Cardiac muscle cell (in vitro differentiated cells and primary cell): ENCODE measurements at regions not wholly inside any gene's neighbourhood (a gene's known extent, or its start where the extent isn't known, plus 50 kb on each side); places are given as distances from the start of the nearest gene placed in this dataset.

Experiments
- DNase-seq, 2 donors: peaks; one replicate each; pipeline versions ENCODE4 v3.0.0 to v3.0.0-alpha.2; 2010 to 2017; ENCODE audit warnings: low read depth in 1 of 2, low spot score in 1 of 2
- H3K27ac ChIP-seq: fragments of 200-600 bp; sonication (generic); 2 replicates; pipeline ENCODE4 v1.5.1; 2016
- H3K27me3 ChIP-seq: fragments of 200-600 bp; sonication (generic); 2 replicates; pipeline ENCODE4 v1.6.0; 2016; ENCODE audit warnings: control low read depth
- H3K36me3 ChIP-seq: fragments of 200-600 bp; sonication (generic); 2 replicates; pipeline ENCODE4 v1.5.1; 2016; ENCODE audit warnings: control low read depth
- H3K4me1 ChIP-seq: fragments of 200-600 bp; sonication (generic); 2 replicates; pipeline ENCODE4 v1.8.1; 2017; ENCODE audit warnings: low read depth, mild to moderate bottlenecking, mixed run types
- H3K4me3 ChIP-seq: fragments of 200-600 bp; sonication (generic); 2 replicates; pipeline ENCODE4 v1.5.1; 2016; ENCODE audit warnings: mild to moderate bottlenecking
- H3K9me3 ChIP-seq: fragments of 200-600 bp; sonication (generic); 2 replicates; pipeline ENCODE4 v1.5.1; 2017; ENCODE audit warnings: low read depth, mild to moderate bottlenecking, control low read depth
- CTCF ChIP-seq: IDR thresholded peaks from 2 replicates; pipeline ENCODE4 v1.5.1; 2012; ENCODE audit warnings: low read depth, mild to moderate bottlenecking, low read length

DNA sequence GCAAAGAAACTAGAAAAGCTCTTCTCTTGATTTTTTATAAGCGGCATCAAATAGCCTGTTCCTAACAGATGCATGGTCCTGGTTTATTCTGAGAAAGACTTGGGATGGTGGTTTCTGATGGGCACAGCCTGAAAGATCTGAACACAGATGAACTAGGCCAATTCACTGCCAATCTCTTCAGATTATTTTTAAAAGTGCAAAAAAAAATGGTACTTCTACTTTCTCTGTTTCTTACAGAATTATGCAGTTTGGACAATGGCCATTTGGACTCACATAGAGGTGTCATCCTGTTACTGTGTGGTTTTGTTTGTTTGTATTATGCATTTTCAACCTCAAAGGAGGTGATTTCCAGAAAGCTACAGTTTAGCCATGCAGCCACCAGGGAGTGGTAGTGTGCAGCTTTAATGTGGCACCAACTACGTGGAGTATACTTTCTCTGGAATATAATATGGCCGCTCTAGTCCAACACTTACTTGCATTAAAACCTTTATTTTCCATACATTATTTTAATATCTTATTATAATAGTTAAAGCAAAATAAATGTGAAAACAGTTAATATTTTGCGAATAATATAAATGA lies 469.8 kb upstream of the KIRREL3 start:
- Histone ChIP-seq H3K27ac (no peak overlapping the region), H3K27me3 (no peaks in the 10 kb centered on the region), H3K9me3 (no peaks in the 10 kb centered on the region), H3K4me1 (no peaks in the 10 kb centered on the region), H3K4me3 (no peak overlapping the region), H3K36me3 (no peaks in the 10 kb centered on the region)
- peak in 1 of 2 donors; percentile 39 for DNase-seq
- no peak for TF ChIP-seq CTCF

DNA sequence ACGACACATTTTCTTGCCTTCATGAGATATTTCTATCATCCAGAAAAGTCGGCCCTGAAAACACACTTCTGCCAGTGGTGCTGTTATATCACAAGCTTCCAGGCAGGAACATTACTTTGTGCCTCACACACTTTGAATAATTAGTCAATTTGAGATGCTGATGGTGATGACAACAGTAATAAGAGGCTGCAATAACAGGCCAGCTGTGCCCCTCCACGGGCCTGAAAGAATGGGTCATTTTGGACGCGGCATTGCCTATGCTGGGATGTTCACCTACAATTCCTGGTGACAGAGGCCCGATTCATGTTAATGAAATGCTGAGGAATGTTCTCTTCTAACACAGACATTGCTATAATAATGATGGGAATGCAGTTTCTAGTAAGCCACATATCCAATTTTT lies 463.8 kb upstream of the KIRREL3 start:
- TF ChIP-seq CTCF = no peak

GRCh38 chr11:127462065-127462344 lies 461.4 kb upstream of the KIRREL3 start:
- H3K4me1 ChIP-seq = no peaks in the 10 kb centered on the region
- H3K9me3 ChIP-seq = no peaks in the 10 kb centered on the region
- no peak for TF ChIP-seq CTCF
- no peaks in the 10 kb centered on the region for H3K36me3 ChIP-seq
- H3K4me3 ChIP-seq = no peak overlapping the region
- H3K27me3 ChIP-seq = no peaks in the 10 kb centered on the region
- no peak overlapping the region for H3K27ac ChIP-seq
- DNase-seq = no peak

More for the DNA sequence above, 463.8 kb upstream of the KIRREL3 start:
- DNase-seq = no peak
- Histone ChIP-seq H3K4me3 (no peak overlapping the region), H3K9me3 (no peaks in the 10 kb centered on the region), H3K4me1 (no peaks in the 10 kb centered on the region), H3K36me3 (no peaks in the 10 kb centered on the region), H3K27me3 (no peaks in the 10 kb centered on the region), H3K27ac (no peak overlapping the region)

DNA sequence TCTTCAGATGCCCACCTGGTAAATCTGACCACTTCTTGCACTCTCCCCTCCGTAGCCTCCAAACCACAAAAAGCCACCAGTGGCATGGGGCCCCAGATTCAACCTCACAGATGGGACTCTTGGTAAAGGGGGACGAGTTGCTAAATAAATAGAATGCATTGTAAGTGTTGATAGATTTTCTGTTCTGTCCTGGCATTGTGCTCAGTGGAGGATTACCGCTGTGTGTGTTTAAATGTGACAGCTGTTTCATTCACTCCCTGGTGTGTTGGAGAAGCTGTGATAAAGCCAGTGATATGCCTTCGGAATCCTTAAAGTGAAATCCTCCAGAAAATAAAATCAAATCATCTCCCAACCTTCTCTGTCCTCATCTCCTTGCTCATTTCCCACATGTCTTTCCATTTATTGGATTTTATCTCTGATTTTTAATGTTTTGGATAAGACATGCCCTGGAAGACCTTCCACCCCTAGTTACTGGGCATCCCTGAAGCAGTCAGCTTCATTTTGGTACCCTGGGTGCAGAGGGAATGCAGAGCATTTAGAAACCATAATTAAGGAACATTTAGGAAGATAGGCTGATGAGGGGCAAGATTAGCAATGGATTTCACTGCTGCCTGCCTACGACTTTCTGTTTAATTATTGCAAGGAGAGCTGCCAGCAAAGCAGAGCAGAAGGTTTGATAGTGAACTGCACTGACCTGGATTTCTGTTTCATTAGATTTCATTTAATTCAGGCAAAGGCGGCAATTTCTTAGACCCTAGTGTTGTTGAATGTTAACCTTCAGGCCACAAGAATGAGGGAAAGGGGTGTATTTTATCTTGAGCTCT lies 460.9 kb upstream of the KIRREL3 start:
- Histone ChIP-seq H3K36me3 (no peaks in the 10 kb centered on the region), H3K4me1 (no peaks in the 10 kb centered on the region), H3K9me3 (no peaks in the 10 kb centered on the region), H3K27me3 (no peaks in the 10 kb centered on the region), H3K4me3 (no peak overlapping the region), H3K27ac (no peak overlapping the region)
- DNase-seq = no peak
- no peak for TF ChIP-seq CTCF

- TF ChIP-seq CTCF = no peak
- H3K27ac ChIP-seq = no peak overlapping the region
- no peaks in the 10 kb centered on the region for H3K4me1 ChIP-seq
- no peaks in the 10 kb centered on the region for H3K9me3 ChIP-seq
- no peaks in the 10 kb centered on the region for H3K36me3 ChIP-seq
- no peaks in the 10 kb centered on the region for H3K27me3 ChIP-seq
- no peak overlapping the region for H3K4me3 ChIP-seq
- no peak for DNase-seq
Measured at GRCh38 chr11:127458561-127458960, 458.0 kb upstream of the KIRREL3 start.
